ENCODE measurements at regions not wholly inside any gene's neighbourhood (a gene's known extent, or its start where the extent isn't known, plus 50 kb on each side); places are given as distances from the start of the nearest gene placed in this dataset.

DNA sequence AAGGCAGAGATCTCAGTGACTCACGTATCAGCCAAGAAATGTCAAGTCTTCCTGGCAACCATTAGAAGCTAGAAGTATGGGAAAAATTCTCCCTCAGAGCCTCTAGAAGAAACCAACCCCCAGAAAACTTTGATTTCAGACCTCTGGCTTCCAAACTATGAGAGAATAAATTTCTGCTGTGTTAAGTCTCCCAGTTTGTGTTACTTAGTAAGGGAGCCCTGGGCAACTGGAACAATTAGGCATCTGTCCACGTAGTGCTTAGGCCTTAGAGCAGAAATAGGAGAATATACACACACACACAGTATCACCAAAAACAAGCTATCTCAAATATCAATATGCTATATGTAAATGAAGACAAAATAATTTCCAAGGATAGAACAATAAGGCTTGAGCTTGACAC lies 894.8 kb upstream of the CDH10 start:
- TF ChIP-seq, protein P1, sequence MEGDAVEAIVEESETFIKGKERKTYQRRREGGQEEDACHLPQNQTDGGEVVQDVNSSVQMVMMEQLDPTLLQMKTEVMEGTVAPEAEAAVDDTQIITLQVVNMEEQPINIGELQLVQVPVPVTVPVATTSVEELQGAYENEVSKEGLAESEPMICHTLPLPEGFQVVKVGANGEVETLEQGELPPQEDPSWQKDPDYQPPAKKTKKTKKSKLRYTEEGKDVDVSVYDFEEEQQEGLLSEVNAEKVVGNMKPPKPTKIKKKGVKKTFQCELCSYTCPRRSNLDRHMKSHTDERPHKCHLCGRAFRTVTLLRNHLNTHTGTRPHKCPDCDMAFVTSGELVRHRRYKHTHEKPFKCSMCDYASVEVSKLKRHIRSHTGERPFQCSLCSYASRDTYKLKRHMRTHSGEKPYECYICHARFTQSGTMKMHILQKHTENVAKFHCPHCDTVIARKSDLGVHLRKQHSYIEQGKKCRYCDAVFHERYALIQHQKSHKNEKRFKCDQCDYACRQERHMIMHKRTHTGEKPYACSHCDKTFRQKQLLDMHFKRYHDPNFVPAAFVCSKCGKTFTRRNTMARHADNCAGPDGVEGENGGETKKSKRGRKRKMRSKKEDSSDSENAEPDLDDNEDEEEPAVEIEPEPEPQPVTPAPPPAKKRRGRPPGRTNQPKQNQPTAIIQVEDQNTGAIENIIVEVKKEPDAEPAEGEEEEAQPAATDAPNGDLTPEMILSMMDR (IDR thresholded peaks at IDR 0.05) = no peak

DNA sequence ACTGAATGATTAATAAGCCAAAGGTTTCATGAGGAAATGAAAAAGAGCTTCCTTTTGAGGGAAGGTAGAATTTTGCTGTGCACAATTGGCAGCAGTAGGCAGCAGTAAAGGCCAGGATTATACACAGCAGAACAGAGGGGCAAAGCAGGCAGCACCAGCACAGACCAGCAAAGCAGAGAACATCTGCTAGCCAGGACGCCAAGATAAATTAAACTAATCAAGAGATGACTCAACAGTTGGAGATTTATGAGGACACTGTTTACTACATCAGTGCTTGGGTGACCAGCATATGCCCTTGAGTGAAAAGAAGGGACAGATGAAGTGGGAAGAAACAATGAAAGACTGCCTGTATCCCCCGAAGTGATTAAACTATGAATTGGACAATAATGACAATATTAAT lies 871.4 kb upstream of the CDH10 start:
- TF ChIP-seq, protein P1 (IDR thresholded peaks at IDR 0.05) = no peak

DNA sequence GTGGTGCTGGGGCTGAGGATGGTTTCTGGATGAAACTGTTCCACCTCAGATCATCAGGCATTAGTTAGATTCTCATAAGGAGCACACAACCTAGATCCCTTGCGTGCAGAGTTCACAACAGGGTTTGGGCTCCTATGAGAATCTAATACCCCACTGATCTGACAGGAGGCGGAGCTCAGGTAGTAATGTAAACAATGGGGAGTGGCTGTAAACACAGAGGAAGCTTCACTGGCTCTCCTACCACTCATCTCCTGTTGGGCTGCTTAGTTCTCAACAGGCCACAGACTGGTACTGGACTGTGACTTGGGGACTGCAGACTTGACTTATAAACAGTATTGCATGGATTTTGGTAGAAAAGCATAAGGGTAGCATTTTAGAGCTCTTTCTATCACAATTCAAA lies 870.7 kb upstream of the CDH10 start:
- TF ChIP-seq, protein P1 (IDR thresholded peaks at IDR 0.05) = no peak

DNA sequence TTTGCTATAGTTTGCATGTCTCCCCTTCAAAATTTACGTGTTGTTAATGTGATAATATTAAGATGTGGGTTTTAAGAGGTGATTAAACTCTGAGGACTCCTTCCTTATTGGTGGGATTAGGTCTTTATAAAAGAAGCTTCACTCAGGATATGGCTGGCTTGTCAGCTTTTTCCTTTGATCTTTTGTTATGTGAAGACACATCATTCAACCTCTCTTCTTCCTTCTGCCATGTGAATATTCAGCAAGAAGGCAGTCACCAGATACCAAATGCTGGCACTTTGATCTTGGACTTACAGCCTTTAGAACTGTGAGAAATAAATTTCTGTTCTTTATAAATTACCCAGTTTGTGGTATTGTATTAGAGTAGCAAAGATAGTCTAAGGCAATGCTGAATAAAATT lies 855.9 kb upstream of the CDH10 start:
- TF ChIP-seq, protein P1 (IDR thresholded peaks at IDR 0.05) = no peak

DNA sequence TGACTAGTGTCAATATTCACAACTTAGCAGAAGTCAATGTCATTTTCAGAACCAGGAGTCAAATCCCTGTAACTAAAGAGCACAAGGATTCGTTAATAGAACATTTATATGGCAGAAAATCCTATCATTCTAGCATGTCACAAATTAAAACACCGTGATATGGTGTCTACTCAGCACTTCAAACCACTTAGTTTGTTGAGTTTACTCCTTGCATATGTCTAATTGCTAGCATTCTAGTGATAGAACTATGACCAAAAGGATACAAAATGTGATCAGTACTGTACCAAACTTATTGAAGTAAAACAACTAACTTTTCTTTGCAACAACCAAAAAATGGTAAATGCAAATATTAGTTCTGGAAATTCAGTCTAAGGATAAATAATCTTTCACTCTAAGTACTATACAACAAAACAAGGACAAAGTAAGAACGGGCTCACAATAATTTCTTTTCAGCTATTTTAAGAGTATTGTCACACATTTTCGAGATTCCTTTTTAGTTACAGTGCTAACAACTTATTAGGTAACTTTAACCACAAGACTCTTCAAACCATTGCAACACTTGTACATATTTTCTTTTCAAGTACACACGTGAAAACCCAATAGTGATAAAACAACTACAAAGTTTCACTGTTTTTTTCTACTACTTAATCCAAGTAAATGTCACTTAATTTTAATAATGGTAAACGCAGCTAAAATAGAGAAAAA lies 845.2 kb upstream of the CDH10 start:
- TF ChIP-seq, protein P1 (IDR thresholded peaks at IDR 0.05) = no peak

DNA sequence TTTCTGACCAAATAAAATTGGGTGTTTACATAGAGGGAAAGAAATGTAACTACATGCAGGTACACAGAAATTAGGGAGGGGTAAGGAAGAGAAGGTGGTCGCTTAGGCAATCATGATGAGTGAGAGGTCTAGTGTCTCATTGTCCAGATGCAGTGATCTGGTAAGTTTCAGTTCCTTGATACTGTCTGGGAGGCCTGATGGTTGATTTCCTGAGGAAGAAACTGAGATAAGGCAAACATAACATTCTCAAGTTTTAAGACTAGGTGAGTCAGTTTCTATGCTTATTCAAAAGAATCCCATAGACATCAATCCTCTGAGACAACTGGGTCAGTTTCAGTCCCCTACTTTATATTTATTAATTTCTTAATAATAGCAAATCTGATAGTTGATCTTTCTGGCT lies 843.3 kb upstream of the CDH10 start:
- TF ChIP-seq, protein P1 (IDR thresholded peaks at IDR 0.05) = no peak

DNA sequence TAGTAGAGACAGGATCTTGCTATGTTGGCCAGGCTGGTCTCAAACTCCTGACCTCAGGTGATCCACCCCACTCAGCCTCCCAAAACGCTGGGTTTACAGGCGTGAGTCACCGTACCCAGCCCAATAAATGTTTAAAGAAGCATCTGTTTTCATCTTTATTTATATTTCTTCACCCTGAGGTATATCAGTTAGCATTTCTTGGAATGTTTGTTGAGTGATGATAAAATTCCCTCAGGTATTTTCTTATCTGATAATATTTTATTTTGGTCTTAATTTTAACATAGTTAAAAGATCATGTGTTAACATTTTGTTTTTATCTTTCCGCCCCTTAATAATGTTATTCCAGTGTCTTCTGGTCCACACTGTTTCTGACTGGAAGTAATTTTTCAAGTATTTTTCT lies 839.6 kb upstream of the CDH10 start:
- TF ChIP-seq, protein P1 (IDR thresholded peaks at IDR 0.05) = no peak

DNA sequence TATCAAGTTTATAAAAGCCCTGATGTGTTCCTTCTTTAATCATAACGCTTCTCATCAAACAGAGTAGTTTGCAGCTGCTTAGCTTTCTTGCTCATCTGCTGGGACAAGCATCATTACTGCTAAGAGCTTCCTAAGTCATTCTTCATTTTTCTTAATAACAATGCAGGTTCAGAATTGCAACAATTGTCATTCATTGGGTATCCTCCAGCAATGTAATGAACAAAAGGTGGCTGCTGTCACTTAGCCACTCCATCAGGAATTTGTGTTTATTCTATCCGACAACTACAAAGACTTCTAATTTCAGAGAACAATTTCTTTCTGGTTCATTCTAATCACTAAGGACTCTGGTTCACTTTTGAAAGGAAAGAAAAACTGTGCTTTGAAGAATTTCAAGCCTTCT lies 836.7 kb upstream of the CDH10 start:
- TF ChIP-seq, protein P1 (IDR thresholded peaks at IDR 0.05) = no peak

Measured in LNCAP (cell line).